GM12878 (cell line): ENCODE measurements at regions not wholly inside any gene's neighbourhood (a gene's known extent, or its start where the extent isn't known, plus 50 kb on each side); places are given as distances from the start of the nearest gene placed in this dataset.

ENCODE experiments used
- ATAC-seq: fragments of 200-7000 bp; cut with Tn5 transposase; 3 replicates; pipeline ENCODE4 v1.9.1; 2020; ENCODE audit warnings: mild to moderate bottlenecking, moderate library complexity
- BruUV-seq: library from RNA; stranded (reverse); fragments of 400-500 nt; replicated peaks from 2 replicates; lab custom pipeline; 2021; lab: Mats Ljungman, UMichigan
- CTCF ChIA-PET: fragments of 300-600 bp; sonication (Branson Sonifier 250); formaldehyde crosslinking; extraction: SDS; loops from one replicate; lab custom pipeline; 2021; ENCODE audit warnings: inconsistent platforms; lab: Yijun Ruan, JAX
- POLR2A ChIA-PET: fragments of 350-600 bp; formaldehyde crosslinking; extraction: SDS; loops from one replicate; lab custom pipeline; 2021; ENCODE audit warnings: inconsistent platforms; lab: Charles Lee
- RAD21 ChIA-PET: fragments of 300-600 bp; sonication (Branson Sonifier 250); formaldehyde crosslinking; loops from one replicate; lab custom pipeline; 2023; ENCODE audit warnings: antibody characterized with exemption; ENCODE audit not compliant: unreplicated experiment; lab: Charles Lee
- SMC1A ChIA-PET: fragments of 300-600 bp; sonication (Branson Sonifier 250); formaldehyde crosslinking; loops from one replicate; lab custom pipeline; 2023; ENCODE audit not compliant: unreplicated experiment, uncharacterized antibody; lab: Charles Lee
- DNase-seq: peaks from one replicate; pipeline ENCODE4 v3.0.0-alpha.2; 2011; ENCODE audit warnings: low read depth, low spot score
- FAIRE-seq: peaks from 3 replicates; lab custom pipeline; 2011; peaks lifted over from hg19 to GRCh38; lab: Jason Lieb, UNC
- H2AFZ ChIP-seq: 2 replicates; pipeline ENCODE4 v1.6.0; 2011; ENCODE audit warnings: low read depth, low read length, control low read depth; ENCODE audit not compliant: control insufficient read depth
- H3K27ac ChIP-seq: 2 replicates; pipeline ENCODE4 v1.5.1; 2011; ENCODE audit warnings: control low read depth; ENCODE audit not compliant: control insufficient read depth, insufficient read depth
- H3K27me3 ChIP-seq, 2 experiments: replicated peaks in 1 of 2; 2 replicates each; pipeline versions ENCODE4 v1.6.0 to v1.6.1; 2011; ENCODE audit warnings: low read length in 1 of 2; ENCODE audit not compliant: control insufficient read depth in 2 of 2, insufficient read depth in 2 of 2
- H3K36me3 ChIP-seq, 2 experiments: 2 replicates each; pipeline ENCODE4 v1.5.1; 2011; ENCODE audit warnings: low read length in 1 of 2; ENCODE audit not compliant: control insufficient read depth in 2 of 2, insufficient read depth in 2 of 2
- H3K4me1 ChIP-seq: 2 replicates; pipeline ENCODE4 v1.6.1; 2011; ENCODE audit warnings: mild to moderate bottlenecking, low read length, moderate library complexity, mixed read lengths; ENCODE audit not compliant: control insufficient read depth, insufficient read depth
- H3K4me2 ChIP-seq: 2 replicates; pipeline ENCODE4 v1.6.0; 2011; ENCODE audit warnings: control low read depth; ENCODE audit not compliant: control insufficient read depth, insufficient read depth
- H3K4me3 ChIP-seq: fragments of 200-600 bp; sonication (generic); 2 replicates; pipeline ENCODE4 v1.5.1; 2016
- H3K79me2 ChIP-seq: 2 replicates; pipeline ENCODE4 v1.6.0; 2011; ENCODE audit warnings: low read length; ENCODE audit not compliant: control insufficient read depth, insufficient read depth
- H3K9ac ChIP-seq: 2 replicates; pipeline ENCODE4 v1.8.0; 2011; ENCODE audit warnings: low read length, control low read depth, mixed read lengths; ENCODE audit not compliant: control insufficient read depth, insufficient read depth
- H3K9me3 ChIP-seq: replicated peaks from 3 replicates; pipeline ENCODE4 v1.5.1; 2011; ENCODE audit warnings: mild to moderate bottlenecking, low read length; ENCODE audit not compliant: control insufficient read depth, insufficient read depth
- H4K20me1 ChIP-seq: 2 replicates; pipeline ENCODE4 v1.6.0; 2011; ENCODE audit not compliant: control insufficient read depth, insufficient read depth
- HCFC1 ChIP-seq: fragments of 150-350 bp; IDR thresholded peaks from 2 replicates; pipeline ENCODE4 v1.6.1; 2014; ENCODE audit warnings: low read length
- NR2C1 ChIP-seq: fragments of 450-650 bp; IDR thresholded peaks from 2 replicates; pipeline ENCODE4 v1.6.1; 2017; ENCODE audit warnings: antibody characterized with exemption, mild to moderate bottlenecking, moderate library complexity
- ZNF24 ChIP-seq: fragments of 450-650 bp; IDR thresholded peaks from 2 replicates; pipeline ENCODE4 v1.6.1; 2017; ENCODE audit warnings: antibody characterized with exemption, mild to moderate bottlenecking
- ZNF622 ChIP-seq: fragments of 450-650 bp; IDR thresholded peaks from 2 replicates; pipeline ENCODE4 v1.6.1; 2017; ENCODE audit warnings: mild to moderate bottlenecking, inconsistent platforms
- WGBS: methylation state at CpG from one replicate; pipeline ENCODE4 v1.1.6; 2016; ENCODE audit warnings: low lambda C conversion rate; ENCODE audit not compliant: insufficient replicate concordance, insufficient coverage; ENCODE audit errors: missing lambda C conversion rate; 5-methylcytosine and 5-hydroxymethylcytosine counted together
- in situ Hi-C: fragments of 300-500 bp; cut with MboI; formaldehyde crosslinking; loops from 9 replicates; pipeline ENCODE4 v1.14.3; 2018; ENCODE audit warnings: mixed read lengths
- intact Hi-C: fragments of 100-400 bp; cut with micrococcal nuclease; formaldehyde crosslinking; loops from one replicate; pipeline ENCODE4 v1.14.2; 2022; ENCODE audit not compliant: unreplicated experiment

- Histone ChIP-seq H3K36me3 (no peaks in the 10 kb centered on the region), H4K20me1 (no peaks in the 10 kb centered on the region), H3K9me3 (no peaks in the 10 kb centered on the region; the same call in 2 of the 3 replicates), H3K4me3 (no peak overlapping the region), H3K27ac (no peak overlapping the region), H3K4me1 (no peaks in the 10 kb centered on the region), H3K27me3 (no peaks in the 10 kb centered on the region), H3K9ac (no peak overlapping the region), H2AFZ (no peak overlapping the region), H3K4me2 (no peak overlapping the region), H3K79me2 (no peaks in the 10 kb centered on the region)
- ATAC-seq = no peak
- intact Hi-C loops (no loop called here), in situ Hi-C loops (no loop called here)
- DNase-seq = no peak
- no peak for FAIRE-seq
- RAD21 ChIA-PET = interaction anchor here (0.9 kb wide), 1 partner anchor 30 kb away, joined by 3 read pairs; no protein-coding TSS in a partner anchor
- SMC1A ChIA-PET = interaction anchor here (1.9 kb wide), 1 partner anchor 22 kb away, joined by 4 read pairs; no protein-coding TSS in a partner anchor
- no TSS peak for BruUV-seq
- CTCF ChIA-PET = interaction anchor here (0.8 to 1.0 kb wide), 2 partner anchors 19 to 47 kb away, joined by 3 to 4 read pairs; no protein-coding TSS in a partner anchor
- POLR2A ChIA-PET = no interaction called here
- 83% methylated on average over 2 of the region's 2 CpGs for WGBS
- TF ChIP-seq NR2C1 (no peak), ZNF622 (no peak)
Observed at GRCh38 chr5:97580746-97581145, 397.7 kb upstream of the RIOK2 start.

GRCh38 chr5:97591781-97592180 is 408.7 kb upstream of the RIOK2 start:
- no peaks in the 10 kb centered on the region for H3K79me2 ChIP-seq
- SMC1A ChIA-PET = interaction anchor here (1.3 kb wide), 1 partner anchor 15 kb away, joined by 3 read pairs; no protein-coding TSS in a partner anchor
- no peaks in the 10 kb centered on the region for H3K4me1 ChIP-seq
- RAD21 ChIA-PET = no interaction called here
- no peaks in the 10 kb centered on the region for H3K27me3 ChIP-seq
- ATAC-seq (no peak), FAIRE-seq (no peak), DNase-seq (no peak)
- H4K20me1 ChIP-seq = no peaks in the 10 kb centered on the region
- CTCF ChIA-PET = no interaction called here
- no peak overlapping the region for H2AFZ ChIP-seq
- intact Hi-C loops = no loop called here
- H3K4me2 ChIP-seq = no peak overlapping the region
- no peaks in the 10 kb centered on the region; the same call in 2 of the 3 replicates for H3K9me3 ChIP-seq
- no peaks in the 10 kb centered on the region for H3K36me3 ChIP-seq
- in situ Hi-C loops = no loop called here
- POLR2A ChIA-PET = no interaction called here
- no peak overlapping the region for H3K27ac ChIP-seq
- no peak overlapping the region for H3K4me3 ChIP-seq
- no TSS peak for BruUV-seq
- 41% methylated on average over 1 of the region's 1 CpG for WGBS
- no peak for TF ChIP-seq HCFC1
- no peak for TF ChIP-seq NR2C1
- TF ChIP-seq ZNF24 = no peak
- no peak overlapping the region for H3K9ac ChIP-seq
